Amniotic epithelial cell (primary cell): ENCODE measurements at regions not wholly inside any gene's neighbourhood (a gene's known extent, or its start where the extent isn't known, plus 50 kb on each side); places are given as distances from the start of the nearest gene placed in this dataset.
A peak's percentile ranks its signal among the peaks of the same experiment; 100 is the strongest.

Experiments used
- DNase-seq: peaks from one replicate; pipeline ENCODE4 v3.0.0-alpha.2; 2010; ENCODE audit warnings: low read depth

- no peak for DNase-seq
These were observed 113.2 kb downstream of the HERPUD2 start for GRCh38 chr7:35581605-35582210.

- no peak for DNase-seq
These were observed 118.8 kb downstream of the HERPUD2 start for GRCh38 chr7:35576031-35576573.

GRCh38 chr7:35571611-35572240 lies 123.2 kb downstream of the HERPUD2 start:
- DNase-seq = no peak

GRCh38 chr7:35570937-35571336 lies 124.0 kb downstream of the HERPUD2 start:
- DNase-seq = no peak

DNA sequence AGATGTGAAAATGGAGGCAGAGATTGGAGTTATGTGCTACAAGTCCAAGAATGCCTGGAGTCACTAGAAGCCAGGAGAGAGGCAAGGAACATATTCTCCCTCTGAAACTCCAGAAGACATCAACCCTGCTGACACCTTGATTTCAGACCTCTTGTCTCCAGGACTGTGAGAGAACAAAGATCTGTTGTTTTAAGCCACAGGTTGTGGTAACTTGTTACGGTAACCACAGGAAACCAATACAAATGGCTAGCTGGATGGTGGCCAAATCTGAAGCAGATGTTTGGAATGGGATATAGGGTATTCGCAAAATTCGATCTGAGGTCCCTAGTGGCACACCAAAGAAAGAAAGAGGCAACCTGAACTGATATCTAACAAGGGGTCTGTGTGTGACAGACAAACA lies 129.0 kb downstream of the HERPUD2 start:
- no peak for DNase-seq

DNA sequence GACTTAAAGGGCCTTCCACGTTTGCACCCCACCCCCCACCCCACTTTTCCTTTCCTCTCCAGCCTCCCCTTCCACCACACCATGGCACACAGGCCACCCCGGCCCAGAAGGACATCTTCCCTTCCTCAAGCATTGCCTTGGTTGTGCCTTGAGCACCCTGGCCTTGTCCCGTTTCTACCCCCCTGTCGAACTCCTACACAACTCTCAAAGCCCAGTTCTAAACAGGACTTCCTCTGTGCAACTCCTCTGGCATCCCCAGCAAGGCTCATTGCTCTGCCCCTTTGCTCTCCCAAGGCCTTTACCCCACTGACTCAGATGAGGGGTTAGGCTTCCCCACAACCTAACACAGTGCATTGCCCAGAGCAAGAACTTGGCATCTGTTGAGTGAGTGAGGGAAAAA lies 136.1 kb downstream of the HERPUD2 start:
- no peak for DNase-seq

- no peak for DNase-seq
These were observed 138.1 kb downstream of the HERPUD2 start for GRCh38 chr7:35556515-35557471.

DNA sequence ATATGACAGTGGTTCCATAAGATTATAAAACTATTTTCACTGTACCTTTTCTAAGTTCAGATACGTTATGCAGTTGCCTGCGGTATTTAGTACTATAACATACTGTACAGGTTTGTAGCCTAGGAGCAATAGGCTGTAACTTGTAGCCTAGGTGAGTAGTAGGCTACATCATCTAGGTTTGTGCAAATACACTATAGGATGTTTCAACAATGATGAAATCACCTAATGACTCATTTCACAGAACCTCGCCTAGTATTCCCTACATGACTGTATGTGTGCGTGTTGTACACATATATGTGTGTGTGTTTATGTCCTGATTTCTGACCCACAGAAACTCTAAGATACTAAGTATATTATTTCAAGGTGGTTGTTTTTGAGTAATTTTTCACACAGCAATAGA lies 139.0 kb downstream of the HERPUD2 start:
- peak; percentile 39 for DNase-seq

GRCh38 chr7:35555386-35555785 lies 139.5 kb downstream of the HERPUD2 start:
- DNase-seq = no peak

DNA sequence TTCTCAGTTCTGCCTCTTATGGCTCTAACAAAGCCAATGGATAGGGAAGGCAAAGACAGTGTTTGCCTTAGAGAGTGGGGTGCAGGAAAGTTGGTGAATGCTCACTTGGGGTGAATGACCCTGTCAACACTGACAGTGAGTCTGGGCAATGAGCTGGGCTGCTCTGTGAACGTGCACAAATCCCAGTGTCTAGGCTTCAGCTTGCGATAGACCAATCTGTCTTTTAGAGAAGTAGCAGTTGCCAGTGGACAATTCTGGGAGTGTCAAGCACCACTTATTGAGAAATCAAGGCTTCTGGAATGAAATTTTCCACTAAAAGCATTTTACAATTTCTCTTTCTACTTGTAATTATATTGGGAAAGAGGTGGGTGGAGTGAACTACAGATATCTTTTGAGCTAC lies 141.4 kb downstream of the HERPUD2 start:
- peak; percentile 18 for DNase-seq

DNA sequence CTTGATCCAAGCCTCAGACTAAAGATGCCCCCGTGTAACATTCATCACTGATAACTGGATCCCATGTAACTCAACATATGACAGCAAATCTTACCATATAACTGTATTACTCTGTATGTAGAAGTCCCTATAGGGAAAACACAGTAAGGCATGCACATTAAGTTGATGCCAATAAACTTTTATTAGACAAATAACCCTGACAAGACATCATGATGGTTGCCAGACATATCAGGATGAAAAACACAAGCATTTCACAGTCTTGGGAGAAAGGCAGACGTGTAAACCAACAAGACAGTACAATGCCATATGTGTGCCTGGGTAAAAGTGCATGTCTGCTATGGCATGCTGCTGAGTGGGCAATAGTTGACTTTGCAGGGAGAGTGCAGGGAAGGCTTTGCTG lies 142.2 kb downstream of the HERPUD2 start:
- DNase-seq = no peak

GRCh38 chr7:35551321-35552081 lies 143.4 kb downstream of the HERPUD2 start:
- no peak for DNase-seq

DNA sequence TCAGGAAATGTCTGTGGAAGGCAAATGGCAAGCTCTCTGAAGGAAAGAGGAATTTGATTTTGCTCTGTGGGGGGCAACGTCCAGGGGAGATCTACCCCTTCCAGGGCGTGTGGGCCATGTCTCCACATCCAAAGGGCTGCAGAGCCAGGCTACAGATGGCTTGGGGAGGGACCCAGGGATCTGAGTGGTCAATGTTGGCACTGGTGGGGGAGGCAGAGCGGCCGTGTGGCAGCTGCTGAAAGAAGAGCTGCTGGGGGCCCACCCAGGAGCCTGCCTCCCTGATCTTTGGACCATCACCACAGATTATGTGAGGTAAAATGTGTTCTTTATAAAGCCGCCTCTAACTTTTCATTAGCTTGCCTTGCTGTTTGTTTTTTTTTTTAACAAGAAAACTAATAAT lies 144.1 kb downstream of the HERPUD2 start:
- DNase-seq = no peak

DNA sequence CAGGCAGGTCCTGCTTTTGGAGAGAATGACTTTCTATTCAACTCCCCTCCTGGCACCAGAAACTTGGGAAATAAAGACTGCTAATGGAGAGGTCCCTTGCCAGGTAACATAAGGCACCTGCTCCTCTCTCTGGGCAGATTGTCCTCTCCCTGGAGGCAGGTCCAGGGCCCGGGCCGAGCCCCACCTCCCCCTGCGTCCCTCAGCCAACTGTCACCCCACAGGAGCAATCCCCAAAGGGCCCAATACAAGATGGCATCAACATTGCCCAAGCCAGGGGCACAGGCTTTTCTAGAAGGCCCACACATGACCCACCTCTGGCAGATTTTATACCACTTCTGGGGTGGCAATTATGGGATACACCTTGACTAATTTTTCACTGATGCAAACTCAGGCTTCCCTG lies 145.2 kb downstream of the HERPUD2 start:
- no peak for DNase-seq

DNA sequence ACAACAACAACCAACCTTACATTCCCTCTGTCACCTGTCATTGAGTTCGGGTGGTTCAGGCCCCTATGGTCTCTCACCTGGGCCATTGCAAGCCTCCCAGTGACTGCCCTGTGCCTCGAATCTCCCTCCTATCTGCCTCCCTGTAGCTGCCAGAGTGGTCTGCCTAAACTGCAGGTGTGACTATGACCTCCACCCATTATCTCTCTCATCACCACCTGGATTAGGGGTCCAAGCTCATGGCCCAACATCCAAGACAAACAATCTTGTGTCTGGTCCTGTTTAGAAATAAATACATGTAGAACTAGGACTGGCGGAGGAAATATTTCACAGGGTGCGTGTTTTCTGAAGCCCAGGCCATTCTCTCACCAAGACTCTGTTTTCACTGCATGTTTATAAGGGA lies 146.6 kb downstream of the HERPUD2 start:
- DNase-seq = no peak

- no peak for DNase-seq
These were observed 148.1 kb downstream of the HERPUD2 start for GRCh38 chr7:35546691-35547429.

- no peak for DNase-seq
These were observed 149.1 kb downstream of the HERPUD2 start for GRCh38 chr7:35545831-35546230.

GRCh38 chr7:35544028-35544742 lies 150.8 kb downstream of the HERPUD2 start:
- DNase-seq = no peak

GRCh38 chr7:35537067-35538023 lies 157.6 kb downstream of the HERPUD2 start:
- peak; percentile 41 for DNase-seq
